Parathyroid adenoma (tissue), 2 donors: ENCODE measurements at regions not wholly inside any gene's neighbourhood (a gene's known extent, or its start where the extent isn't known, plus 50 kb on each side); places are given as distances from the start of the nearest gene placed in this dataset.

Experiments used
- H2AFZ ChIP-seq: fragments of 300-600 bp; sonication (generic); one replicate; pipeline ENCODE4 v1.7.0; 2017; ENCODE audit warnings: antibody characterized with exemption, mild to moderate bottlenecking
- H3K27ac ChIP-seq: fragments of 300-600 bp; sonication (generic); one replicate; pipeline ENCODE4 v1.7.0; 2017
- H3K27me3 ChIP-seq: fragments of 300-600 bp; sonication (generic); one replicate; pipeline ENCODE4 v1.7.0; 2017; ENCODE audit warnings: low read length; ENCODE audit not compliant: control insufficient read depth, insufficient read depth
- H3K36me3 ChIP-seq: fragments of 300-600 bp; sonication (generic); one replicate; pipeline ENCODE4 v1.7.0; 2017; ENCODE audit warnings: low read length; ENCODE audit not compliant: control insufficient read depth, insufficient read depth
- H3K4me1 ChIP-seq: fragments of 300-600 bp; sonication (generic); one replicate; pipeline ENCODE4 v1.7.0; 2017; ENCODE audit warnings: control low read depth
- H3K4me2 ChIP-seq: fragments of 300-600 bp; sonication (generic); one replicate; pipeline ENCODE4 v1.7.0; 2017; ENCODE audit warnings: low read length
- H3K4me3 ChIP-seq: fragments of 300-600 bp; sonication (generic); one replicate; pipeline ENCODE4 v1.7.0; 2017; ENCODE audit warnings: low read depth, low read length
- H3K79me2 ChIP-seq: fragments of 300-600 bp; sonication (generic); one replicate; pipeline ENCODE4 v1.7.0; 2017; ENCODE audit warnings: control low read depth
- H3K9ac ChIP-seq: fragments of 300-600 bp; sonication (generic); one replicate; pipeline ENCODE4 v1.7.0; 2017; ENCODE audit warnings: mild to moderate bottlenecking
- H3K9me3 ChIP-seq: fragments of 300-600 bp; sonication (generic); one replicate; pipeline ENCODE4 v1.7.0; 2017; ENCODE audit warnings: low read length; ENCODE audit not compliant: control insufficient read depth
- TF ChIP-seq, protein P1 (sequence below): fragments of 300-600 bp; sonication (generic); IDR thresholded peaks from one replicate; pipeline ENCODE4 v1.7.0; 2017; ENCODE audit warnings: antibody characterized with exemption, mild to moderate bottlenecking
- donor health status: primary hyperparathyroidism.

DNA sequence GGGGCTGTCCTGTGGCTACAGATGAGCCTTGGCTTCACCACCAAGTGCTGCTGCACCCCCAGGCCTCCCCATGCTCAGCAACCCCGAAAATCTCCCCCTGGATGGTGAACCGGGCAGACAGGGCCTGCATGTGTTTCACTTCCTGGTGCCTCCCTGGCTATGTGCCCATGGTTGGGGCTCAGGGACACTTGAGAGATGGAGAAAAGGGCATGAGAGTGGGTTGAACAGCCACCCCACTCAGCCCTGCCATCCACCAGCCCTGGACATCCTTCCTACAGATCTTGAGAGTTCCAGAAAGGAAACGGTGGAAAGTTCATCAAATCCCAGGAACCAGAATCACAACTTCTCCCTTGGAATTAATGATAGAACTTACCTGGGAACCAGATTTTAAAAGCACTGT lies 74.7 kb upstream of the TEX51 start:
- Histone ChIP-seq H2AFZ (no peak overlapping the region), H3K79me2 (no peaks in the 10 kb centered on the region), H3K27ac (no peak overlapping the region), H3K4me2 (no peak overlapping the region), H3K4me1 (no peaks in the 10 kb centered on the region), H3K27me3 (no peaks in the 10 kb centered on the region), H3K4me3 (no peak overlapping the region), H3K9ac (no peak overlapping the region), H3K9me3 (no peaks in the 10 kb centered on the region), H3K36me3 (no peaks in the 10 kb centered on the region)
- TF ChIP-seq, protein P1, sequence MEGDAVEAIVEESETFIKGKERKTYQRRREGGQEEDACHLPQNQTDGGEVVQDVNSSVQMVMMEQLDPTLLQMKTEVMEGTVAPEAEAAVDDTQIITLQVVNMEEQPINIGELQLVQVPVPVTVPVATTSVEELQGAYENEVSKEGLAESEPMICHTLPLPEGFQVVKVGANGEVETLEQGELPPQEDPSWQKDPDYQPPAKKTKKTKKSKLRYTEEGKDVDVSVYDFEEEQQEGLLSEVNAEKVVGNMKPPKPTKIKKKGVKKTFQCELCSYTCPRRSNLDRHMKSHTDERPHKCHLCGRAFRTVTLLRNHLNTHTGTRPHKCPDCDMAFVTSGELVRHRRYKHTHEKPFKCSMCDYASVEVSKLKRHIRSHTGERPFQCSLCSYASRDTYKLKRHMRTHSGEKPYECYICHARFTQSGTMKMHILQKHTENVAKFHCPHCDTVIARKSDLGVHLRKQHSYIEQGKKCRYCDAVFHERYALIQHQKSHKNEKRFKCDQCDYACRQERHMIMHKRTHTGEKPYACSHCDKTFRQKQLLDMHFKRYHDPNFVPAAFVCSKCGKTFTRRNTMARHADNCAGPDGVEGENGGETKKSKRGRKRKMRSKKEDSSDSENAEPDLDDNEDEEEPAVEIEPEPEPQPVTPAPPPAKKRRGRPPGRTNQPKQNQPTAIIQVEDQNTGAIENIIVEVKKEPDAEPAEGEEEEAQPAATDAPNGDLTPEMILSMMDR = no peak

DNA sequence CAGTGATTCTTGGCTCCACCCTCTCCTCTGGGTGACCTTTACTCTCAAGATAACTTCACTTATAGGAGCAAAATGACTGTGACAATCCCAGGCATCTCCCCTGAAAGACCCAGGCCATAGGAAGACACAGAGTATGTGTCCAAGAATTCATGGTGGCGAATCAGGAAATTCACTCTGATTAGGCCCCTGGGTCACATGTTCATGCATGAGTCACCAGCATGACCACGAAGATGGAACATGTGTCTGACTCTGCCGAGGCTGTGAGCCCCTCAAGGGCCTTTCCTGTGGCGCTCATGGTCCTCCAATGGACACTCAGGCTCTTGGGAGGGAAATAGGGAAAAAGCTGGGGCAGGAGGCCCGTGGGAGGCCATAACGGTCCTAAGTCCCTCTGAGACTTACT lies 74.0 kb upstream of the TEX51 start:
- Histone ChIP-seq H3K36me3 (no peaks in the 10 kb centered on the region), H3K27me3 (no peaks in the 10 kb centered on the region), H3K4me2 (no peak overlapping the region), H3K27ac (no peak overlapping the region), H3K4me3 (no peak overlapping the region), H3K9ac (no peak overlapping the region), H3K79me2 (no peaks in the 10 kb centered on the region), H3K9me3 (no peaks in the 10 kb centered on the region), H3K4me1 (no peaks in the 10 kb centered on the region), H2AFZ (no peak overlapping the region)
- TF ChIP-seq, protein P1 = no peak

DNA sequence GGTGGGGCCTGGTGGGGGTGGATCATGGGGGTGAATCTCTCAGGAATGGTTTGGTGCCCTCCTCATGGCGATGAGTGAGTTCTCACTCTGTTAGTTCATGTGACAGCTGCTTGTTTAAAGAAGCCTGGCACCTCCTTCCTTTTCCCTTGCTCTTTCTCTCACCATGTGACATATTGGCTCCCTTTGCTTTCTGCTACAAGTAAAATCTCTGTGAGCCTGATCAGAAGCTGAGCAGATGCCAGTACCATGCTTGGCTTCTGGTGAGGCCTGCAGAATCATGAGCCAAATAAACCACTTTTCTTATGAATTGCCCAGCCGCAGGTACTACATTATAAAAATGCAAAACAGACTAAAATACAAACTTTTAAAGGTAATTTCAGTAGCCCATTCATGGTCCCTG lies 73.4 kb upstream of the TEX51 start:
- Histone ChIP-seq H3K79me2 (no peaks in the 10 kb centered on the region), H3K27ac (no peak overlapping the region), H3K4me3 (no peak overlapping the region), H3K4me1 (no peaks in the 10 kb centered on the region), H3K4me2 (no peak overlapping the region), H2AFZ (no peak overlapping the region), H3K9ac (no peak overlapping the region), H3K9me3 (no peaks in the 10 kb centered on the region), H3K36me3 (no peaks in the 10 kb centered on the region), H3K27me3 (no peaks in the 10 kb centered on the region)
- TF ChIP-seq, protein P1 = no peak

- no peaks in the 10 kb centered on the region for H3K9me3 ChIP-seq
- H3K4me1 ChIP-seq = no peaks in the 10 kb centered on the region
- TF ChIP-seq, protein P1 = no peak
- no peak overlapping the region for H3K27ac ChIP-seq
- H3K4me3 ChIP-seq = no peak overlapping the region
- no peaks in the 10 kb centered on the region for H3K27me3 ChIP-seq
- no peaks in the 10 kb centered on the region for H3K79me2 ChIP-seq
- no peak overlapping the region for H2AFZ ChIP-seq
- H3K4me2 ChIP-seq = no peak overlapping the region
- no peak overlapping the region for H3K9ac ChIP-seq
- H3K36me3 ChIP-seq = no peaks in the 10 kb centered on the region
These were observed 72.2 kb upstream of the TEX51 start for GRCh38 chr2:126826491-126826890.

DNA sequence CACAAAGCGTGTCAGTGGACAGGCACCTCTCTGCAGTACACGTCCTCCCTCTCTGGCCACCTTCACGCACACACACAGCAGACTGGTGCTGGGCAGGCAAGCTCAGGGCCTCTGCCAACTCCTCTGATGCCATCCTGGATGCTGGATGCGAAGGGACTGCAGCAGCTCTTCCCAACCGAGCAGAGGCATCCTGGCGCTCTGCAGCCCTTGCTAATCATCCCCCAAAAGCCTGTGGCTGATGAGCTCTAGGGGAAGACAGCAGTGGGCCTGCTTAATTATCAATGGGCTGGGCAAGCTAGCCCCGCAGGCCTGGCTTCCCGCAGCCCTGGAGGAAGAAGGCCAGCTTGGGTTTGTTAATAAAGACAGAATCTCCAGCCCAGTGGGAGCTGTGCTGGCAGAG lies 71.3 kb upstream of the TEX51 start:
- no peak overlapping the region for H3K27ac ChIP-seq
- no peak overlapping the region for H2AFZ ChIP-seq
- no peak overlapping the region for H3K9ac ChIP-seq
- H3K9me3 ChIP-seq = no peaks in the 10 kb centered on the region
- no peaks in the 10 kb centered on the region for H3K4me1 ChIP-seq
- H3K27me3 ChIP-seq = no peaks in the 10 kb centered on the region
- TF ChIP-seq, protein P1 = no peak
- no peaks in the 10 kb centered on the region for H3K36me3 ChIP-seq
- no peak overlapping the region for H3K4me2 ChIP-seq
- no peaks in the 10 kb centered on the region for H3K79me2 ChIP-seq
- H3K4me3 ChIP-seq = no peak overlapping the region
